ENCODE measurements at regions not wholly inside any gene's neighbourhood (a gene's known extent, or its start where the extent isn't known, plus 50 kb on each side); places are given as distances from the start of the nearest gene placed in this dataset.

GRCh38 chr2:51085420-51086068 is 53.6 kb upstream of the NRXN1 start:
- TF ChIP-seq, protein P1, sequence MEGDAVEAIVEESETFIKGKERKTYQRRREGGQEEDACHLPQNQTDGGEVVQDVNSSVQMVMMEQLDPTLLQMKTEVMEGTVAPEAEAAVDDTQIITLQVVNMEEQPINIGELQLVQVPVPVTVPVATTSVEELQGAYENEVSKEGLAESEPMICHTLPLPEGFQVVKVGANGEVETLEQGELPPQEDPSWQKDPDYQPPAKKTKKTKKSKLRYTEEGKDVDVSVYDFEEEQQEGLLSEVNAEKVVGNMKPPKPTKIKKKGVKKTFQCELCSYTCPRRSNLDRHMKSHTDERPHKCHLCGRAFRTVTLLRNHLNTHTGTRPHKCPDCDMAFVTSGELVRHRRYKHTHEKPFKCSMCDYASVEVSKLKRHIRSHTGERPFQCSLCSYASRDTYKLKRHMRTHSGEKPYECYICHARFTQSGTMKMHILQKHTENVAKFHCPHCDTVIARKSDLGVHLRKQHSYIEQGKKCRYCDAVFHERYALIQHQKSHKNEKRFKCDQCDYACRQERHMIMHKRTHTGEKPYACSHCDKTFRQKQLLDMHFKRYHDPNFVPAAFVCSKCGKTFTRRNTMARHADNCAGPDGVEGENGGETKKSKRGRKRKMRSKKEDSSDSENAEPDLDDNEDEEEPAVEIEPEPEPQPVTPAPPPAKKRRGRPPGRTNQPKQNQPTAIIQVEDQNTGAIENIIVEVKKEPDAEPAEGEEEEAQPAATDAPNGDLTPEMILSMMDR (conservative IDR thresholded peaks at IDR 0.05): no peak
- no peak for TF ChIP-seq EZH2 (IDR thresholded peaks at IDR 0.05; ENCODE audit: low read depth)

Measured in PC-9 (cell line).